ENCODE measurements at regions not wholly inside any gene's neighbourhood (a gene's known extent, or its start where the extent isn't known, plus 50 kb on each side); places are given as distances from the start of the nearest gene placed in this dataset.
A peak's percentile ranks its signal among the peaks of the same experiment; 100 is the strongest.

DNA sequence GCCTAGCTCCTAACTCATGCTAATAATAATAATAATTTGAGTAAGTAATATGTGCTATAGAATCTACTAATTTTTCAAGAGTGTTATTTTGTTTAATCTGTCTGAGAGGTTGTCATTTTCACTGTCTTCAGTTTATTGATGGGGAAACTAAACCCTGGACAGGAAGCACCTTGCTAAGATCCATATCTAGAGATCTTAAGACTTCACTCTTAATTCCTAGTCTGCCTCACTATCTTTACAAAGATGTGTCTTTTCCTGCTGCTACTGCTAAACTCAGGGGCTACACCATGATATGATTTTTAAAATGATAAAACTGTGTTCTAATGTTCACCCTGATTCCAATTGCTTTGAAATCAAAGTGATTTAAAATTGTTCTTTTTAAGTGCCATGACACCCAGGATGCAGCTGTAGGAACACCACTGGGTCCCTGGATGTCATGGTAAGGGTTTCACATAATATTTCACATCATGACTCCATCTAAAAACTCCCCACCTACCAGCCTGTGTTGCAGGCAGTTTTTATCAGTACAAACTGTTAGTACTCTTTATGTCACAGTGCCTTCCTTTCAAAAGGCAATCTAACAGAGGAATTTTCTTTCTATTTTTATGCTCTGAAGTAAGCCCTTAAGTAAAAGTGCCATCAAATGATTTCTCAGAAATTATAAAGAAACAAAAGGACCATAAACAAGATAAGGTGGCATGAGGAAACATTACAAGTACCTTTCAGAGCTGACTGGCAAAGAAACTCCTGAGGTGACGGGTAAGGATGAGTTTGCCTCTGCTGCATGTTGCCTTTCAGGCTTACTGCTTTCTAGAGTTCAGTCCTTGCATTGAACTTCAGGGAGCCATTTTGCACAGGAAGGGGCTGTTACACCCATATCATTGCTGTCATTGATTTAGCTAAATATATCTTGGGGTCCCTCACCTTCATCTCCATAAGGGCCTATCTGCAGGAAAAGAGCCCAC is 160.1 kb upstream of the SATB1 start:
- DNase-seq (ENCODE audit: low read depth) = no peak
- no peak overlapping the region for H3K4me3 ChIP-seq (ENCODE audit: low read length)
- TF ChIP-seq, protein P1, sequence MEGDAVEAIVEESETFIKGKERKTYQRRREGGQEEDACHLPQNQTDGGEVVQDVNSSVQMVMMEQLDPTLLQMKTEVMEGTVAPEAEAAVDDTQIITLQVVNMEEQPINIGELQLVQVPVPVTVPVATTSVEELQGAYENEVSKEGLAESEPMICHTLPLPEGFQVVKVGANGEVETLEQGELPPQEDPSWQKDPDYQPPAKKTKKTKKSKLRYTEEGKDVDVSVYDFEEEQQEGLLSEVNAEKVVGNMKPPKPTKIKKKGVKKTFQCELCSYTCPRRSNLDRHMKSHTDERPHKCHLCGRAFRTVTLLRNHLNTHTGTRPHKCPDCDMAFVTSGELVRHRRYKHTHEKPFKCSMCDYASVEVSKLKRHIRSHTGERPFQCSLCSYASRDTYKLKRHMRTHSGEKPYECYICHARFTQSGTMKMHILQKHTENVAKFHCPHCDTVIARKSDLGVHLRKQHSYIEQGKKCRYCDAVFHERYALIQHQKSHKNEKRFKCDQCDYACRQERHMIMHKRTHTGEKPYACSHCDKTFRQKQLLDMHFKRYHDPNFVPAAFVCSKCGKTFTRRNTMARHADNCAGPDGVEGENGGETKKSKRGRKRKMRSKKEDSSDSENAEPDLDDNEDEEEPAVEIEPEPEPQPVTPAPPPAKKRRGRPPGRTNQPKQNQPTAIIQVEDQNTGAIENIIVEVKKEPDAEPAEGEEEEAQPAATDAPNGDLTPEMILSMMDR (IDR thresholded peaks at IDR 0.05; ENCODE audit: insufficient read depth, low read depth, low read length, missing control alignments) = no peak

DNA sequence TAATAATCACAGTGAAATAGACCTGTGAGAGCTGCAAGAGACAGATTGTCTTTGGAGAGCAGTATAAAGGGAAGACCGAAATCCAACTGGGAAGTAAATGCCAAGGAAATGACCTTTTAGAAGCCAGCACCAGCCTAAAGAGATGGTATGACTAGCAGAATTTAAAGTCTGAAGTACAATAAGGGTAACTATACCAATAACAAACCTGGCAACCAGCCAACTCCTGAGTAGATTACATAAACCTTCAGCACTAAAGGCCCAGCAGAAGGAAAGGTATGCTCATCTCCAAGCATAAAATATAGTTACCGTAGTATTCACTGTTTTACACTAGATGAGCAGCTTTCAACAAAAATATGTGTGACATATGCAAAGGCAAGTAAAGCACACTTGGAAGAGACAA is 155.1 kb upstream of the SATB1 start:
- H3K4me3 ChIP-seq (ENCODE audit: low read length) = no peak overlapping the region
- TF ChIP-seq, protein P1 (IDR thresholded peaks at IDR 0.05; ENCODE audit: insufficient read depth, low read depth, low read length, missing control alignments) = no peak
- DNase-seq (ENCODE audit: low read depth) = peak; percentile 23

DNA sequence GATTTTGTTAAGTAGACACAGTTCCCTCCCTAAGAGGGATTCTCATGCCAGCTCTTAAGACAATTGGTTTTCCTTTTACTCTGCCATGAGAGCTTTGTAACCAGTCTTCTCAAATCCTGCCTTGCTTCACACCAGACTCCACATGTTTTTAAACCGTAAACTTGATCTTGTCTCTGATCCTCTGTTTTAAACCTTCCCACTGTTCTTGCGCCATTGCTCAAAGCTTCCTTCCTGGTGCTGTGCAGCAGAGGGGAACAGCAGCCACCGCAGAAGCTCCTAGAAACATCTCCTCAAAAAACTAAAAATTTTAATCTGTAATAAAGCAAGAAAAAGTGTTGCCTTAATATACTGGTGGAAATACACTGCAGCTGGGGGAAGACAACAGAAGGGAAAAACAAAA is 154.5 kb upstream of the SATB1 start:
- no peak overlapping the region for H3K4me3 ChIP-seq (ENCODE audit: low read length)
- no peak for DNase-seq (ENCODE audit: low read depth)
- TF ChIP-seq, protein P1 (IDR thresholded peaks at IDR 0.05; ENCODE audit: insufficient read depth, low read depth, low read length, missing control alignments) = no peak

DNA sequence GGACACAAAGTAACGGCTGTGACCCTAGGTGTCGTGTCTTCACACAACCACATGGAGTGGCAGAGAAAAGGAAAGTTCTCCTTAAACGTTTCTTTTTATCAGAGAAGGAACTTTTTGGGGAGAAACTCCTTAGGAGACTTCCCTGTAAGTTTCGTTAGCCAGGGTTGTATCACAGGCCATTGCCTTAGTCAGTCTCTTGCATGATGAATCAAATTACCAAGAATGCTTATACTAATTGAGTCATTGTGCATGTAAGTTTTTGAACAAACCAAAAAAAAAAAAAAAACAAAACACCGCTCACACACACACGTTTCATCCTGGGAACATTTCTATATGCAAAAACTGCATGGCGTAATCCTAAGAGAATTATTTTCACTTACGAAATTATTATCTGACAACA is 150.4 kb upstream of the SATB1 start:
- DNase-seq (ENCODE audit: low read depth) = no peak
- H3K4me3 ChIP-seq (ENCODE audit: low read length) = no peak overlapping the region
- TF ChIP-seq, protein P1 (IDR thresholded peaks at IDR 0.05; ENCODE audit: insufficient read depth, low read depth, low read length, missing control alignments) = no peak

DNA sequence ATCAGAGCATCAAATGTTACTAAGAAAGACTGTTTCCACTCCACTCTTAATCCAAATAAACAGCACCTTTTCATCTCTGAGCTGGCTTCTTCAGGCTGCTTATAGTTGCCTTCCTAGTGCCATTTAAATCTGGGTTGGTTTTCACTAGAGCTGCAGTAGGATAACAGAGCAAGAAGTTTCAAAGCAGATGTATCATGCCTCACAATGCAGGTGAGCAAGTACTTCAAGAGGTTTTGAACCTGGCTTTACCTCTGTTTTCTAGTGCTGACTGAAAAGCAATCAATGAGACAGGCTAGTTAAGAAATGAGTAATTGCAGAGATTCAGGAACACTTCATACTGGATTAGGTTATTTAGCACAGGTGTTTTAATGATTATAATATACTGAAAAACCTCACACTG is 147.7 kb upstream of the SATB1 start:
- TF ChIP-seq, protein P1 (IDR thresholded peaks at IDR 0.05; ENCODE audit: insufficient read depth, low read depth, low read length, missing control alignments) = no peak
- no peak overlapping the region for H3K4me3 ChIP-seq (ENCODE audit: low read length)
- DNase-seq (ENCODE audit: low read depth) = no peak

DNA sequence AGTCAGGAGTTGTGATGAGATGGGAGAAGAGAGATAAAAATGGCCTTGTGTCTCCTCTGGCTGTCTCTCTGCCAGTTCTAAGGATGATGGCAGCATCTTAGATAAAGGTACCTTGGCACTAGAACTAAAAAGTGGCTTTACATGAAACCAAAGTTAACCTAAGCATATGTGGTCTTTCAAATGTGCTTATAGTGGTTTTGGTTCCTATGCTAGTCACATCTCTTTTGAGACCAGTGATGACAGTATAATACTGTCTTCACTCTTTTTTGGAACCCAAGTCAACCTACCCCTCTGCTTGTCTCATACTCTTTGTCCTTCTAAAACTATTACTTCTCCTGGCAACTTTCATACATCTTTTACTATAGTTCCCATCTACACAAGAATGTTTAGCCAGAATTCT is 142.2 kb upstream of the SATB1 start:
- TF ChIP-seq, protein P1 (IDR thresholded peaks at IDR 0.05; ENCODE audit: insufficient read depth, low read depth, low read length, missing control alignments) = no peak
- no peak for DNase-seq (ENCODE audit: low read depth)
- no peak overlapping the region for H3K4me3 ChIP-seq (ENCODE audit: low read length)

Data from epithelial cell of esophagus (primary cell).